KMS-11 (cell line): ENCODE measurements at regions not wholly inside any gene's neighbourhood (a gene's known extent, or its start where the extent isn't known, plus 50 kb on each side); places are given as distances from the start of the nearest gene placed in this dataset.

ENCODE experiments used
- H2AFZ ChIP-seq: fragments of 200-600 bp; sonication (generic); 2 replicates; pipeline ENCODE4 v1.6.1; 2016; ENCODE audit warnings: antibody characterized with exemption, mixed run types, low read depth
- H3K27ac ChIP-seq: fragments of 200-600 bp; sonication (generic); 2 replicates; pipeline ENCODE4 v1.6.1; 2016; ENCODE audit warnings: mild to moderate bottlenecking, mixed run types
- H3K27me3 ChIP-seq: fragments of 200-600 bp; sonication (generic); 2 replicates; pipeline ENCODE4 v1.6.1; 2017; ENCODE audit warnings: mild to moderate bottlenecking, low read depth, mixed run types, moderate library complexity; ENCODE audit not compliant: insufficient read depth
- H3K36me3 ChIP-seq: fragments of 200-600 bp; sonication (generic); 2 replicates; pipeline ENCODE4 v1.6.1; 2017; ENCODE audit warnings: mild to moderate bottlenecking, mixed run types; ENCODE audit not compliant: insufficient read depth
- H3K4me1 ChIP-seq: fragments of 200-600 bp; sonication (generic); 2 replicates; pipeline ENCODE4 v1.6.1; 2016; ENCODE audit warnings: mild to moderate bottlenecking, low read depth, mixed run types; ENCODE audit not compliant: poor library complexity, severe bottlenecking
- H3K4me2 ChIP-seq: fragments of 200-600 bp; sonication (generic); 2 replicates; pipeline ENCODE4 v1.7.0; 2016; ENCODE audit warnings: mild to moderate bottlenecking, mixed run types
- H3K4me3 ChIP-seq: fragments of 200-600 bp; sonication (generic); IDR thresholded peaks from 2 replicates; pipeline ENCODE4 v1.6.1; 2017; ENCODE audit warnings: low read depth, low read length, mixed read lengths; ENCODE audit not compliant: insufficient read depth
- H3K79me2 ChIP-seq: fragments of 200-600 bp; sonication (generic); 2 replicates; pipeline ENCODE4 v1.6.1; 2016; ENCODE audit warnings: low read depth, mixed run types; ENCODE audit not compliant: insufficient read depth
- H3K9ac ChIP-seq: fragments of 200-600 bp; sonication (generic); 2 replicates; pipeline ENCODE4 v1.6.1; 2016; ENCODE audit warnings: mild to moderate bottlenecking, mixed run types
- H4K20me1 ChIP-seq: fragments of 200-600 bp; sonication (generic); 2 replicates; pipeline ENCODE4 v1.6.1; 2016; ENCODE audit warnings: mild to moderate bottlenecking, mixed run types; ENCODE audit not compliant: insufficient read depth
- CTCF ChIP-seq: fragments of 200-600 bp; sonication (generic); conservative IDR thresholded peaks from 2 replicates; pipeline ENCODE4 v1.6.1; 2017; ENCODE audit warnings: low read depth, mild to moderate bottlenecking, antibody characterized with exemption, low read length, moderate library complexity, mixed read lengths

DNA sequence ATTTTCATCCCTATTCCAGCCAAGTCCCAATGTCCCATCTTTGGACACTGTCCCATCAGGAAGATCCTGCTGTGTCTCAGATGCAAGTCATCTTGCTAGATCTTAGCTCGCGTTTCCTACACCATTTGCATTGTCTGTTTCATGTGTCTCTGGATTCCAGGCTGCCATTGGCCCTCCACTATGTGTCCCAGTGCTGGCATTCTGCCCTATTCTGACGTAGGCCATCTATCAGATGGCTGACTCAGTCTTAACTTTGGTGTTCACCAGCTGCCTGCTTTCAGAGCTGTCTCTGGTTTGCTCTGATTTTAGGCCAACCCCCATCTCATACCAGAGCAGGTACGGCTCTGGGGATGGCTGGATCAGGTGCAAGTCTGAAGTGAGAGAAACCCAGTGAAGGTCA is 300.9 kb upstream of the ASIC2 start:
- Histone ChIP-seq H4K20me1 (no peaks in the 10 kb centered on the region), H3K27ac (no peak overlapping the region), H3K79me2 (no peaks in the 10 kb centered on the region), H3K36me3 (no peaks in the 10 kb centered on the region), H3K9ac (no peak overlapping the region), H3K4me3 (no peak overlapping the region), H3K4me1 (no peaks in the 10 kb centered on the region), H3K27me3 (no peaks in the 10 kb centered on the region), H2AFZ (no peak overlapping the region), H3K4me2 (no peak overlapping the region)
- TF ChIP-seq CTCF = no peak

GRCh38 chr17:33595828-33596227 is 302.7 kb upstream of the ASIC2 start:
- Histone ChIP-seq H3K9ac (no peak overlapping the region), H3K36me3 (no peaks in the 10 kb centered on the region), H3K4me1 (no peaks in the 10 kb centered on the region), H3K27me3 (no peaks in the 10 kb centered on the region), H3K27ac (no peak overlapping the region), H3K79me2 (no peaks in the 10 kb centered on the region), H4K20me1 (no peaks in the 10 kb centered on the region), H3K4me3 (no peak overlapping the region), H3K4me2 (no peak overlapping the region), H2AFZ (no peak overlapping the region)
- no peak for TF ChIP-seq CTCF

GRCh38 chr17:33596899-33597298 is 303.8 kb upstream of the ASIC2 start:
- no peak overlapping the region for H2AFZ ChIP-seq
- H3K4me2 ChIP-seq = no peak overlapping the region
- H3K9ac ChIP-seq = no peak overlapping the region
- H3K27ac ChIP-seq = no peak overlapping the region
- no peaks in the 10 kb centered on the region for H4K20me1 ChIP-seq
- no peaks in the 10 kb centered on the region for H3K79me2 ChIP-seq
- H3K4me1 ChIP-seq = no peaks in the 10 kb centered on the region
- no peaks in the 10 kb centered on the region for H3K36me3 ChIP-seq
- no peak overlapping the region for H3K4me3 ChIP-seq
- no peaks in the 10 kb centered on the region for H3K27me3 ChIP-seq
- TF ChIP-seq CTCF = no peak

- Histone ChIP-seq H3K27me3 (no peaks in the 10 kb centered on the region), H3K4me3 (no peak overlapping the region), H3K36me3 (no peaks in the 10 kb centered on the region), H3K79me2 (no peaks in the 10 kb centered on the region), H3K27ac (no peak overlapping the region), H2AFZ (no peak overlapping the region), H3K9ac (no peak overlapping the region), H3K4me2 (no peak overlapping the region), H4K20me1 (no peaks in the 10 kb centered on the region), H3K4me1 (no peaks in the 10 kb centered on the region)
- TF ChIP-seq CTCF = no peak
Measured at GRCh38 chr17:33598797-33599196, 305.7 kb upstream of the ASIC2 start.

GRCh38 chr17:33602981-33603380 is 309.9 kb upstream of the ASIC2 start:
- TF ChIP-seq CTCF = no peak
- H3K4me1 ChIP-seq = no peaks in the 10 kb centered on the region
- no peak overlapping the region for H3K27ac ChIP-seq
- no peaks in the 10 kb centered on the region for H3K79me2 ChIP-seq
- no peaks in the 10 kb centered on the region for H4K20me1 ChIP-seq
- no peak overlapping the region for H3K4me3 ChIP-seq
- no peak overlapping the region for H2AFZ ChIP-seq
- no peak overlapping the region for H3K9ac ChIP-seq
- no peaks in the 10 kb centered on the region for H3K27me3 ChIP-seq
- no peak overlapping the region for H3K4me2 ChIP-seq
- H3K36me3 ChIP-seq = no peaks in the 10 kb centered on the region
